ENCODE measurements at regions not wholly inside any gene's neighbourhood (a gene's known extent, or its start where the extent isn't known, plus 50 kb on each side); places are given as distances from the start of the nearest gene placed in this dataset.

- TF ChIP-seq TBP (CRISPR knock-in tag; IDR thresholded peaks at IDR 0.05) (no peak), SP4 (CRISPR knock-in tag; IDR thresholded peaks at IDR 0.05) (no peak)
These were observed 70.8 kb upstream of the IFNG-AS1 start for GRCh38 chr12:67918441-67918840.
